Lower leg skin (tissue), 4 donors: ENCODE measurements at regions not wholly inside any gene's neighbourhood (a gene's known extent, or its start where the extent isn't known, plus 50 kb on each side); places are given as distances from the start of the nearest gene placed in this dataset.
"Not testable (repeated sequence)": the region's sequence is repeated elsewhere in the genome, so short reads cannot be mapped to it uniquely, and the experiment has no call there.

Experiments
- DNase-seq, 2 donors: peaks; one replicate each; pipeline ENCODE4 v3.0.0-alpha.2; 2019; ENCODE audit warnings: low spot score in 2 of 2
- H3K4me3 ChIP-seq: fragments of 200-600 bp; sonication (generic); 2 replicates; pipeline ENCODE4 v1.5.1; 2017; ENCODE audit warnings: mild to moderate bottlenecking, low read depth; ENCODE audit not compliant: poor library complexity, severe bottlenecking
- POLR2A ChIP-seq, 2 donors: fragments of 450-650 bp; IDR thresholded peaks; one replicate each; pipeline ENCODE4 v1.6.1; 2016 to 2017; ENCODE audit warnings: antibody characterized with exemption in 2 of 2, mild to moderate bottlenecking in 1 of 2, moderate library complexity in 1 of 2
- WGBS, 2 donors: methylation state at CpG; one replicate each; pipeline ENCODE4 v1.1.5; 2018; 5-methylcytosine and 5-hydroxymethylcytosine counted together
- intact Hi-C: fragments of 100-400 bp; cut with DNase I; formaldehyde crosslinking; loops from one replicate; pipeline ENCODE4 v1.15.0; 2023; ENCODE audit warnings: low total_unique reads
- TF ChIP-seq, protein P1 (sequence below), 3 donors: fragments of 450-650 bp; IDR thresholded peaks; one replicate each; pipeline ENCODE4 v1.5.1; 2016; ENCODE audit warnings: antibody characterized with exemption in 3 of 3, mild to moderate bottlenecking in 3 of 3, moderate library complexity in 2 of 3

DNA sequence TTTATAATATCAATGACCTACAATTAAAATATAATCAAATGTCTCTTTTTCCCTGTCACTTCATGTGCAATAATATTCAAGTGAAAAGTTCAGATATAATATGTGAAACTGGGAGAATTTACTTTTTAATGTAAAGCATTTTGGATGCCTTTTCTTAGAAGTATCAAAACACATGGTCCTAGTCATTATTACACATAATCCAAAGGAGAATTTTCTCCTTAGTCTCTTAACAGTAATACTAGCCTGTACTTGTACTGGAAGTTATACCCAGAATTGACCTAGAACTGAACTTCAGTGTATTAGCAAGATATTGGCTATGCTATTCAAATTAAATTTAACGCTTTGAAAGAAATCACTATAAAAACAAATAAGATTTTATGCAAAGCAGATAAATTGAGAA is 842.6 kb upstream of the MANEA start:
- no peak overlapping the region for H3K4me3 ChIP-seq
- DNase-seq: no peak
- TF ChIP-seq, protein P1, sequence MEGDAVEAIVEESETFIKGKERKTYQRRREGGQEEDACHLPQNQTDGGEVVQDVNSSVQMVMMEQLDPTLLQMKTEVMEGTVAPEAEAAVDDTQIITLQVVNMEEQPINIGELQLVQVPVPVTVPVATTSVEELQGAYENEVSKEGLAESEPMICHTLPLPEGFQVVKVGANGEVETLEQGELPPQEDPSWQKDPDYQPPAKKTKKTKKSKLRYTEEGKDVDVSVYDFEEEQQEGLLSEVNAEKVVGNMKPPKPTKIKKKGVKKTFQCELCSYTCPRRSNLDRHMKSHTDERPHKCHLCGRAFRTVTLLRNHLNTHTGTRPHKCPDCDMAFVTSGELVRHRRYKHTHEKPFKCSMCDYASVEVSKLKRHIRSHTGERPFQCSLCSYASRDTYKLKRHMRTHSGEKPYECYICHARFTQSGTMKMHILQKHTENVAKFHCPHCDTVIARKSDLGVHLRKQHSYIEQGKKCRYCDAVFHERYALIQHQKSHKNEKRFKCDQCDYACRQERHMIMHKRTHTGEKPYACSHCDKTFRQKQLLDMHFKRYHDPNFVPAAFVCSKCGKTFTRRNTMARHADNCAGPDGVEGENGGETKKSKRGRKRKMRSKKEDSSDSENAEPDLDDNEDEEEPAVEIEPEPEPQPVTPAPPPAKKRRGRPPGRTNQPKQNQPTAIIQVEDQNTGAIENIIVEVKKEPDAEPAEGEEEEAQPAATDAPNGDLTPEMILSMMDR (IDR thresholded peaks at IDR 0.05): no peak
- TF ChIP-seq POLR2A (IDR thresholded peaks at IDR 0.05): no peak
- WGBS, 2 donors: 35 to 91% methylated on average over 1 of the region's 1 CpG
- intact Hi-C loops: no loop called here

GRCh38 chr6:94733066-94733465 is 844.3 kb upstream of the MANEA start:
- TF ChIP-seq, protein P1 (IDR thresholded peaks at IDR 0.05): no peak
- TF ChIP-seq POLR2A (IDR thresholded peaks at IDR 0.05): no peak
- no peak overlapping the region for H3K4me3 ChIP-seq
- intact Hi-C loops: no loop called here
- DNase-seq: no peak
- WGBS, 2 donors: 78 to 84% methylated on average over 7 of the region's 7 CpGs

DNA sequence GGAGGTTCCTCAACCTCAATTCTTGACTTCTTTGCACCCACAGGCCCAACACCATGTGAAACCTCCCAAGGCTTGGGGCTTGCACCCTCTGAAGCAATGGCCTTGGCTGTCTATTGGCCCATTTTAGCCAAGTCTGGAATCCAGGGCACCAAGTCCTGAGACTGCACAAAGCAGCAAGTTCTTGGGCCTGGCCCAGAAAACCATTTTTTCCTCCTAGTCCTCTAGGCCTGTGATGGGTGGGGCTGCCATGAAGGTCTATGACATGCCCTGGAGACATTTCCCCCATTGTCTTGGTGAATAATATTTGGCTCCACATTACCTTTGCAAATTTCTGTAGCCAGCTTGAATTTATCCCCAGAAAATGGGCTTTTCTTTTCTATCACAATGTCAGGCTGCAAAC is 849.6 kb upstream of the MANEA start:
- DNase-seq: no peak
- intact Hi-C loops: no loop called here
- TF ChIP-seq, protein P1 (IDR thresholded peaks at IDR 0.05): no peak
- no peak for TF ChIP-seq POLR2A (IDR thresholded peaks at IDR 0.05)
- H3K4me3 ChIP-seq: no peak overlapping the region

GRCh38 chr6:94721459-94721858 is 855.9 kb upstream of the MANEA start:
- DNase-seq: no peak
- intact Hi-C loops: no loop called here
- WGBS, 2 donors: 62 to 72% methylated on average over 2 of the region's 2 CpGs
- H3K4me3 ChIP-seq: no peak overlapping the region
- TF ChIP-seq, protein P1 (IDR thresholded peaks at IDR 0.05): no peak
- TF ChIP-seq POLR2A (IDR thresholded peaks at IDR 0.05): no peak

GRCh38 chr6:94713446-94713845 is 863.9 kb upstream of the MANEA start:
- 60 to 68% methylated on average over 1 of the region's 1 CpG for WGBS, 2 donors
- intact Hi-C loops: no loop called here
- DNase-seq: no peak
- H3K4me3 ChIP-seq: no peak overlapping the region
- no peak for TF ChIP-seq POLR2A (IDR thresholded peaks at IDR 0.05)
- TF ChIP-seq, protein P1 (IDR thresholded peaks at IDR 0.05): no peak

- no peak overlapping the region for H3K4me3 ChIP-seq
- no peak for DNase-seq
- no peak for TF ChIP-seq POLR2A (IDR thresholded peaks at IDR 0.05)
- TF ChIP-seq, protein P1 (IDR thresholded peaks at IDR 0.05): no peak
- intact Hi-C loops: no loop called here
- WGBS, 2 donors: 83 to 85% methylated on average over 1 of the region's 1 CpG
Measured at GRCh38 chr6:94698773-94699172, 878.6 kb upstream of the MANEA start.

- WGBS, 2 donors: 87 to 89% methylated on average over 6 of the region's 6 CpGs
- DNase-seq, H3K4me3 ChIP-seq, intact Hi-C loops: not testable (repeated sequence)
Measured at GRCh38 chr6:94687255-94687654, 890.1 kb upstream of the MANEA start.
